ENCODE measurements at regions not wholly inside any gene's neighbourhood (a gene's known extent, or its start where the extent isn't known, plus 50 kb on each side); places are given as distances from the start of the nearest gene placed in this dataset.

- H3K4me3 ChIP-seq: no peak overlapping the region
- DNase-seq: no peak
- TF ChIP-seq CTCF (IDR thresholded peaks at IDR 0.05; ENCODE audit: control extremely low read depth, extremely low read depth): no peak
- H3K27me3 ChIP-seq (ENCODE audit: control insufficient read depth in 3 of 3, insufficient read depth in 3 of 3, low read length in 2 of 3): no peaks in the 10 kb centered on the region
- WGBS, 2 donors: 95% methylated on average over 3 of the region's 3 CpGs
- H3K4me1 ChIP-seq (ENCODE audit: control insufficient read depth in 5 of 5, insufficient read depth in 5 of 5, low read length in 5 of 5): peaks cover 0 to 3% (median 0%) of the 10 kb centered on the region in 5 donors
- H3K9ac ChIP-seq (ENCODE audit: insufficient read depth in 1 of 2, low read length in 2 of 2): no peak overlapping the region
- ATAC-seq (ENCODE audit: insufficient read depth, low FRiP score): no peak
- no peaks in the 10 kb centered on the region for H3K36me3 ChIP-seq (ENCODE audit: control insufficient read depth in 4 of 4, insufficient read depth in 4 of 4, low read length in 4 of 4)
- peaks cover 0 to 2% (median 0%) of the 10 kb centered on the region in 4 donors for H3K9me3 ChIP-seq (ENCODE audit: control insufficient read depth in 4 of 4, insufficient read depth in 3 of 4, low read length in 3 of 4)
- no peak overlapping the region for H3K27ac ChIP-seq (ENCODE audit: low read depth in 1 of 2, low read length in 1 of 2)
Measured at GRCh38 chr9:108088916-108089315, 599.3 kb upstream of the KLF4 start.

- Histone ChIP-seq H3K36me3 (ENCODE audit: control insufficient read depth in 4 of 4, insufficient read depth in 4 of 4, low read length in 4 of 4) (no peaks in the 10 kb centered on the region), H3K4me3 (no peak overlapping the region), H3K9me3 (ENCODE audit: control insufficient read depth in 4 of 4, insufficient read depth in 3 of 4, low read length in 3 of 4) (peaks cover 0 to 2% (median 0%) of the 10 kb centered on the region in 4 donors), H3K4me1 (ENCODE audit: control insufficient read depth in 5 of 5, insufficient read depth in 5 of 5, low read length in 5 of 5) (peaks cover 0 to 3% (median 0%) of the 10 kb centered on the region in 5 donors), H3K27me3 (ENCODE audit: control insufficient read depth in 3 of 3, insufficient read depth in 3 of 3, low read length in 2 of 3) (no peaks in the 10 kb centered on the region), H3K9ac (ENCODE audit: insufficient read depth in 1 of 2, low read length in 2 of 2) (no peak overlapping the region), H3K27ac (ENCODE audit: low read depth in 1 of 2, low read length in 1 of 2) (no peak overlapping the region)
- DNase-seq: no peak
- no peak for ATAC-seq (ENCODE audit: insufficient read depth, low FRiP score)
- no peak for TF ChIP-seq CTCF (IDR thresholded peaks at IDR 0.05; ENCODE audit: control extremely low read depth, extremely low read depth)
- 47 to 56% methylated on average over 5 of the region's 5 CpGs for WGBS, 2 donors
Measured at GRCh38 chr9:108087781-108088180, 598.2 kb upstream of the KLF4 start.

- no peaks in the 10 kb centered on the region for H3K27me3 ChIP-seq (ENCODE audit: control insufficient read depth in 3 of 3, insufficient read depth in 3 of 3, low read length in 2 of 3)
- peaks cover 0 to 3% (median 0%) of the 10 kb centered on the region in 5 donors for H3K4me1 ChIP-seq (ENCODE audit: control insufficient read depth in 5 of 5, insufficient read depth in 5 of 5, low read length in 5 of 5)
- no peak for DNase-seq
- no peak overlapping the region for H3K9ac ChIP-seq (ENCODE audit: insufficient read depth in 1 of 2, low read length in 2 of 2)
- no peak for TF ChIP-seq CTCF (IDR thresholded peaks at IDR 0.05; ENCODE audit: control extremely low read depth, extremely low read depth)
- H3K9me3 ChIP-seq (ENCODE audit: control insufficient read depth in 4 of 4, insufficient read depth in 3 of 4, low read length in 3 of 4): no peaks in the 10 kb centered on the region
- 74 to 77% methylated on average over 4 of the region's 4 CpGs for WGBS, 2 donors
- H3K36me3 ChIP-seq (ENCODE audit: control insufficient read depth in 4 of 4, insufficient read depth in 4 of 4, low read length in 4 of 4): no peaks in the 10 kb centered on the region
- H3K27ac ChIP-seq (ENCODE audit: low read depth in 1 of 2, low read length in 1 of 2): no peak overlapping the region
- ATAC-seq (ENCODE audit: insufficient read depth, low FRiP score): no peak
- H3K4me3 ChIP-seq: no peak overlapping the region
Measured at GRCh38 chr9:108086624-108087023, 597.1 kb upstream of the KLF4 start.

GRCh38 chr9:108085294-108085693 lies 595.7 kb upstream of the KLF4 start:
- WGBS, 2 donors: 93 to 97% methylated on average over 6 of the region's 6 CpGs
- H3K4me1 ChIP-seq (ENCODE audit: control insufficient read depth in 5 of 5, insufficient read depth in 5 of 5, low read length in 5 of 5): peaks cover 0 to 4% (median 0%) of the 10 kb centered on the region in 5 donors

More at GRCh38 chr9:108085294-108085693, 595.7 kb upstream of the KLF4 start:
- no peaks in the 10 kb centered on the region for H3K36me3 ChIP-seq (ENCODE audit: control insufficient read depth in 4 of 4, insufficient read depth in 4 of 4, low read length in 4 of 4)
- H3K27ac ChIP-seq (ENCODE audit: low read depth in 1 of 2, low read length in 1 of 2): no peak overlapping the region
- no peak for ATAC-seq (ENCODE audit: insufficient read depth, low FRiP score)
- no peak for TF ChIP-seq CTCF (IDR thresholded peaks at IDR 0.05; ENCODE audit: control extremely low read depth, extremely low read depth)
- H3K9me3 ChIP-seq (ENCODE audit: control insufficient read depth in 4 of 4, insufficient read depth in 3 of 4, low read length in 3 of 4): no peaks in the 10 kb centered on the region
- no peaks in the 10 kb centered on the region for H3K27me3 ChIP-seq (ENCODE audit: control insufficient read depth in 3 of 3, insufficient read depth in 3 of 3, low read length in 2 of 3)
- no peak overlapping the region for H3K9ac ChIP-seq (ENCODE audit: insufficient read depth in 1 of 2, low read length in 2 of 2)
- no peak for DNase-seq
- no peak overlapping the region for H3K4me3 ChIP-seq
